GM18498 (cell line): ENCODE measurements at regions not wholly inside any gene's neighbourhood (a gene's known extent, or its start where the extent isn't known, plus 50 kb on each side); places are given as distances from the start of the nearest gene placed in this dataset.

Source experiments
- ATAC-seq: cut with Tn5 transposase; IDR thresholded peaks from one replicate; pipeline ENCODE4 v1.9.1; 2021; ENCODE audit warnings: mild to moderate bottlenecking, moderate library complexity; ENCODE audit not compliant: unreplicated experiment

DNA sequence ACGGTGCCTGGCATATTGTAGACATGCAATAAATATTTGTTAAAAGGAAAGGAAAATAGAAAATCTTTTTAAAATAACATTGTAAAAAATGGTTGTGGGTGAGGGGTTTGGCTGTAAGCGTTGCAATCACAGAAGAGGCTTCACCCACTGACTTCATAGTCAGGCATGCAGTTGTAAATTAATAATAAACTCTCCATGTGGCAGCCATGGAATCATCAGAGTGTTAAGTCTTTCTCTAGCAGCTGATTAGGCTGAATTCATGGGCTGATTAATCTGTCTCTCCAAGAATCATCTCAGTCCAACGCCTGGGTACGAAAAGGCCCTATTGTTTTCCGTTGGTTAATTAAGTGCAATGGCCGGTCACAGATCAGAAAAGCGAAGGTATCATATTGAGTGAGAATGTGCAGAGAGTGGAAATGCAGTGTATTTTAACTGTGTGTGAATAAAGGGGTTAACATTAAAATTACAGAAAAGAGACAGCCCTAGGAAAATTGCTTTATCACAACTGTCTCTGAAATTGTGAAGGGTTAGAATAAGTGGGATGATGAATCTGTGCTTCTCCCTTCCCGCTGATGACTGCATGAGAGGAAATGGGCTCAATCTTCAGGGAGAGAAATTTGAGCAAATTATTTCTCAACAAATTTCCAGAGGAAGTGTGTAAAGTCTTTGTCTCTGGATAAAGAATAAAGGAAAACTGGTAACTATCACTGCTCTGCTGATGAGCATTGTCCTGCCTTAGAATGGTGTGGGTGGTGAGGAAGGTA is 269.0 kb downstream of the FAM76B start:
- no peak for ATAC-seq

DNA sequence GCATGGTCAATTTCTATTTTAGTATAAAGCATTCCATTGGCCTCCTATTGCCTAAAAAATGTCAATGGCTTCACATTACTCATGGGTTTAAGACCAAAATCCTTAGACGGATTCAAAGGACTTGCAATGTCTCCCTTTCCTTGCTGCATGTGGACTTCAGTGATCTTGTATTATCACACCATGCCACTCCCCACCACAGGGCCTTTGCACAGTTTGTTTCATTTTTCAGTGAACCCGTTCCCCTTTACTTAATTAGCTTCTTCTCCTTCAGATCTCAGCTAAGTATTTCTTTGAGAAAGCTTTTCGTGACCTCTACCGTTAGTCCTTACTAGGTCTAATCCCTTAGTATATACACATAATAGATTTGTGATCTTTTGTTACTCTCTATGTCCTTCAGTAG is 269.7 kb downstream of the FAM76B start:
- no peak for ATAC-seq

GRCh38 chr11:95517453-95517852 is 272.1 kb downstream of the FAM76B start:
- ATAC-seq = no peak

GRCh38 chr11:95516786-95517185 is 272.8 kb downstream of the FAM76B start:
- no peak for ATAC-seq

DNA sequence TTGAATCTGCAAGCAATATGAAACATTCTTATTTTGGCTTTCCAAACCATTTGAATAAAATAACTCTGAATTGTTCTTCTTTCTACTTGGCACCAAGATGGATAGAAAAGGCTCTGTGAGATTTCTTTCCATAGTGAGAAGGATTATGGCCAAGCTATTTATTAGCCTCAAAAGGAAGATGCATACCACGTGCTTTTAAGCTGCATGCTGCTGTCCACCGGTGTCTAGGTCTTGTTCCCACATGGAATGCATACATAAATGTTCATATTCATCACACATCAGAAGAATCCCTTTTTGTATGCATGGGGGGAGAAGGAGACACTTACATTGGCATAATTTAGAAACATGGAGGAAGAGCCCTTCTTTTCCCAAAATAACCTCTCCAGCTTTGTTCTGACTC is 273.4 kb downstream of the FAM76B start:
- ATAC-seq = no peak

DNA sequence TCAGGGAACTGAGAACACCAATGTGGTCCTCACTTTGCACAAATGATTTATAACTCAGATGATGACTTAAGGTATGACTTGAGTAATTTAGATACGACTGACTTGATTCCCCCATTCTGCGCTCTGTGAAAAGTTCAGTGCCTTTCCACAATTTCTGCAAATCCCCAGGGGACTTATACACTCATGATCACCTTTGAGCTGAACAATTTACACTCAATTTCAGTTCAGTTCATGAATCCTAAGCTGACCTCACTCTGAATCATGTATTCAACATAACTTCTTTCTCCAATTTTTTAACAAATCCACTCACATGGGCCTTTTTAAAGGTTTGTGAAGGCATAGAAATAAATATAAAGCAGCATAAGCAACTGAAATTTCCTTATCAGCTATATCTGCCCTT is 274.2 kb downstream of the FAM76B start:
- no peak for ATAC-seq

- no peak for ATAC-seq
Observed at GRCh38 chr11:95514416-95515110, 275.0 kb downstream of the FAM76B start.

DNA sequence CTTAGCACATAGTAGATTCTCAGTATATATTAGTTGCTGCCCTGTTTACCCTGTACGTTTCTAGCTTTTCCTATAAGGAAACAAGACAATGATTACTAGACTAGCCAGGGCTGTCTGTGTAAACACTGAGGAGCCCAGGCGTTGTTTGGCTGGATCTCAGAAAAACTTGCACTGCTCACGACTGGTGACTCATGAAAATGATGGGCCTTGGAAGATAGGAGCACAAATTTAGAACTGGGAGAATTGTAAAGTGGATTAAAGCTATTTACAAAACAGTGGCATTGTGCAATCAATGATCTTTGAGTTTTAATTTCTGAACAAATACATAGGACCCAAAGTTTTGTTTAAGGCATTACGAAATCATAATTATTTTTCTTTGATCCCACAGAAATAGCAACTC is 276.9 kb downstream of the FAM76B start:
- no peak for ATAC-seq

- no peak for ATAC-seq
Observed at GRCh38 chr11:95512177-95512576, 277.4 kb downstream of the FAM76B start.

DNA sequence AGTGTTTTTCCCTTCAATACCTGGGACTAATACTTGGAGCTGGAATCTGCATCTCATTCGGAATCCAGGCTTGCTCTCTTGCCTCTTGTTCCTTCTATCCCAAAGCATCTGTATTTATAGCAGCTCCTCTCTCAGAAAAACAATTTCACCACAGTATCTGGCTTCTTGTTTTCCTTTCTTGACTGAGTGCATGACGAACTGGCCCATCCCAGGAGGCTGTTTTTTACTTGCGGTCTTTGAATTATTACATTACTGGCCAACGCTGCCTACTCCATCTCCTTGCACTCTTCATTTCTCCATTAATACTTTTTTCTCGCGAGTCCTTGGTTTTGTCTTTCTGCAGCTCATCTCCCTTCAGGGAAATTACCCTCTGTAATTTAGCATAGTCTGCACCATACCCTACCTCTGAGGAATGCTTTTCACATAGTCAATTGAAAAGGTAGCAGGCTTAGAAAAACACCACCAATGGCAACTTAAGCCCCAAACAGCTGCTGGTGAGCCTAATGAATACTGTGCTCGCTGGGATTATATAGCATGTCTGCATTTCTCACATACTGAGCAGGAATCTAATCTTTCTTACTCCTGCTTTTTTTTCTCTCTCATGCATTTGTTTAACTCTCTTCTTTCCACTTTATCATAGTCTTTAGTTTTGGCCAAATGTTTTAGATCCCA is 277.4 kb upstream of the SESN3 start:
- ATAC-seq = no peak

DNA sequence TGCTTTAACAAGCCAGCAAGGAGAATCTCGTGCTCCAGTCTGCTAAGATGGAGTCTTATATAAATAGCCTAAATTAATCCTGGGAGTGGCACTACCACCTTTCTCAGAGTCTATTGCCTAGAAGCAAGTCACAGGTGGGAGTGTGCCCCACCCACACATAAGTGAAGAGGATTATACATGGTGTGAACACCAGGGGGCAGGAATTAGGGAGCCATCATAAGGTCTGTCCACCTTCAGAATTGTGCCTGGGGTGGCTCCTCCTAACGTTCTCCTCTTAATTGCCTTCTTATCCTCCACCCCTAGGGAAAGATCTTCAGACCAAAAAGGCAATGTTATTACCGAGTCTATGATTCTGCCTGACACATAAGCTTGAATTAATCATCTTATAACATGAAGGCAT is 276.8 kb upstream of the SESN3 start:
- no peak for ATAC-seq

GRCh38 chr11:95506777-95507176 is 275.8 kb upstream of the SESN3 start:
- no peak for ATAC-seq

DNA sequence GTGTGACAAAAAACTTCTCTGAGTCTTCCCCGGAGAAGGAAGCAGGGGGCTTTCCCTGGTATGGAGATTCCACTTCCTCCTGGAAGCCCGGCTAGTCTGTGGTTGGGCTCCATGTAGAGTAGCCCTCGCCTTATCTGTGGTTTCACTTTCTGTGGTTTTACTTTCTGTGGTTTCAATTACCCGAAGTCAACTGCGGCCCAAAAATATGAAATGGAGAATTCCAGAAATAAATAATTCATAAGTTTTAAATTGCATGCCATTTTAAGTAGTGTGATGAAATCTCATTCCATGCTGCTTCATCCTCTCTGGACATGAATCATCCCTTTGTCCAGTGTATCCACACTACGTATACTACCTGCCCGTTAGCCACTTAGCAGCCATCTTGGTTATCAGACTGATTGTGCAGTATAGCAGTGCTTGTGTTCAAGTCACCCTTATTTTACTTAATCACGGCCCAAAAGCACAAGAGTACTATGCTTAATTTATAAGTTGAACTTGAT is 275.0 kb upstream of the SESN3 start:
- ATAC-seq = no peak

DNA sequence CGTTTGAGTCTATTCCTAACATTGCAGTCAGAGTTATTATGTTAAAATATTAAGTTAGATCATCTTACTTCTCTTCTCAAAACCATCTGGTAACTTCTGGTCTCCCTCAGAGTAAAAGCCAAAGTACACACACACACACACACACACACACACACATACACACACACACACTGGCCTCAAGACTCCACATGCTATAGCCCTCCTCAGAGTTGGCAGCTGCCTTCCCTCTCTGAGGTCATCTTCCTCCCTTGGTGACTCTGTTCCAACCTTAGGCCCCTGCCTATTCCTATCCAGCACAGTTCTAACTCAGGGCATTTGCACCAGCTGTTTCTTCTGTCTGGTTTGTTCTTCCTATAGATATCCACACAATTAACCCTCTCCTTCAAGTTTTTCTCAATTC is 272.0 kb upstream of the SESN3 start:
- ATAC-seq = no peak

GRCh38 chr11:95502522-95502921 is 271.5 kb upstream of the SESN3 start:
- no peak for ATAC-seq

- ATAC-seq = no peak
Observed at GRCh38 chr11:95501761-95502266, 270.8 kb upstream of the SESN3 start.

DNA sequence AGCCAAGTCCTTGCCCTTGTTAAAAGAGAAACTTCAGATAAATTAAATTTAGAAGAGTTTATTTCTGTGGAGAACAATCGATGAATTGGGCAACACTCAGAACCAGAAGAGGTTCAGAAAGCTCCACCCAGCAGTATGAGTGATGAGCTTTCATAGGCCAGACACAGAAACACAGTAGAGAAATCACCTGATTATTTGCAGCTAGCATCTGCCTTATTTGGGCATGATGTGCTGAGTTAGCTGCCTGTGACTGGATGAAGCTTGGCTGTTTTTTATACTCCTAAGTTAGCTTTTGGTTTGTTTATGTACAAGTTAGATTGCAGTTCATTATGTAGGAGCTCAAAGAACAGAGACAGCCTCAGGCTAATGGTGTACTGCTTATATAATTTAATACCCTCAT is 269.5 kb upstream of the SESN3 start:
- ATAC-seq = no peak

DNA sequence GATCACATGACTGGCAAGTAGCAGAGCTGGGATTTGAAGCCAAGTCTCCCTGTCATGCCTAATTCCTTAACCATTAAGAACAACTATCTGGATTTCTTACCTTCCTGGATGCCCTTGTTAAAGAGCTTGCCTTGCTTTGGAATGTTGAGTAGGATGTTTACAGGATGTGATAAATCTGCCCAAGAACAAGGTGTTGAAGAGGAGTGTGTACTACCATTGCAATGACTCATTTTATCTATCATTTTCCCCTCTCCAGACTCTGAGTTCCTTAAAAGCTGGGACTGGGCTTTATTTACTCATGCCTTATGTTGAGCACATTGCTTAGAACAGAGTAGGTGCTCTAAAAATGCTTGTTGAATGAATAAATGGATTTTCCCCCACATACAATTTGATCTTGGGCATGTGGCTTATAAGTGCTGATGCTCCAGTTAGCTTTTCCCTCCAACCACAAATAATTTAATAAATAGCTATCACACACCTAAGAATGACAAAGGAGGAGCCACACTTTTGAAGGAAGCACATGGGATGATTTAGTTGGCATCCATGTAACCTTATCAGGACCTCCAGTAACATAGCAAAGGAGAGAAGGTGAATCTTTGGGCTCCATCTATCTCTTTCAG is 268.6 kb upstream of the SESN3 start:
- ATAC-seq = no peak

GRCh38 chr11:95498722-95499425 is 267.9 kb upstream of the SESN3 start:
- no peak for ATAC-seq

DNA sequence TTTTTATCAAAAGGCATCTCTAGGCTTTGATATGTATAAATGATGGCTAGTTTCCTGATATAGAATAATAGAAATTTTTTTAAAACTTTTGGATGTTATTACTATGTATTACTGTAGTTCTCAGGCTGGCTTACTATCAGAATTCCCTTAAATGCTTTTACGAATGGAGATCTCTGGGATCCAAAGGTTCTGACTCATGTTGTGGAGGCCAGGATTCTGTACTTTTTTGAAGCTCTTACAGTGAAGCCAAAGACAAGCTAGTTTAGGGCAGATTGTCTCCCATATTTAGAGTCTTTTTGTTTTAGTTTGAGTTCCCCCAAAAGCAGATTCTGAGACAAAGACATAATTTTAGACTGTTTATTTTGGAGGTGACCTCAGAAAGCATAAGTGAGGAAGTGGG is 265.9 kb upstream of the SESN3 start:
- no peak for ATAC-seq

- no peak for ATAC-seq
Observed at GRCh38 chr11:95495706-95496105, 264.7 kb upstream of the SESN3 start.
